ENCODE measurements at regions not wholly inside any gene's neighbourhood (a gene's known extent, or its start where the extent isn't known, plus 50 kb on each side); places are given as distances from the start of the nearest gene placed in this dataset.

DNA sequence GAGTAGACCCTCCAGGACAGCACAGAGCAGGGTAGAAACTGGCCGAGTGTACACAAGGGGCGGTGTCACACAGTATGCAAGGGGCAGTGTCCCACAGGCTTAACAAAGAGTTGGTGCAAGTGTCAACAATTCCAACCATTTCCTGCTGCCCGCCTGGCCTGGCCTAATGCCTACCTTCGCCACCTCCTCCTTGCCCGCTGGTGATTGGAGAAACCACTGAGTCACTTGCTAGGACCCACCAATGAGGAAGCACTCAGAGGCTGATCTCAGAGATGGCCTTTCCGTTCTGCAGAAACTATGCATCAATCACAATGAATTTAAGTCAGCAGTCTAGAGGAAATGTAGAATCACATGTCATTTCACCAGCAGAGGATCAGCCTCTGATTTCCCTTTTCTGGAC, 263.3 kb upstream of the PKDCC start:
- Histone ChIP-seq H3K4me3 (ENCODE audit: low read length) (no peak overlapping the region), H3K27me3 (replicated peaks; ENCODE audit: insufficient read depth, low read length) (no peaks in the 10 kb centered on the region), H3K9ac (ENCODE audit: low read length) (no peak overlapping the region), H4K20me1 (ENCODE audit: insufficient read depth, low read length) (no peaks in the 10 kb centered on the region), H3K9me2 (replicated peaks; ENCODE audit: insufficient read depth, low read length) (no peaks in the 10 kb centered on the region), H3K36me3 (replicated peaks; ENCODE audit: insufficient read depth, low read length) (no peaks in the 10 kb centered on the region), H3K4me1 (ENCODE audit: low read length) (no peaks in the 10 kb centered on the region), H3F3A (ENCODE audit: insufficient read depth, low read length) (no peaks in the 10 kb centered on the region), H3K79me2 (ENCODE audit: low read length) (no peaks in the 10 kb centered on the region), H2AFZ (ENCODE audit: low read length) (no peak overlapping the region), H3K4me2 (ENCODE audit: low read depth, low read length) (no peak overlapping the region), H3K27ac (ENCODE audit: low read length) (no peak overlapping the region), H3K9me3 (replicated peaks; ENCODE audit: insufficient read depth, low read length) (no peaks in the 10 kb centered on the region)
- DNase-seq: no peak
- TF ChIP-seq EZH2phosphoT487 (IDR thresholded peaks at IDR 0.05; ENCODE audit: low read length) (no peak), EZH2 (optimal IDR thresholded peaks at IDR 0.05; ENCODE audit: low read depth, low read length) (no peak), CTCF (IDR thresholded peaks at IDR 0.05; ENCODE audit: low read length) (no peak)

DNA sequence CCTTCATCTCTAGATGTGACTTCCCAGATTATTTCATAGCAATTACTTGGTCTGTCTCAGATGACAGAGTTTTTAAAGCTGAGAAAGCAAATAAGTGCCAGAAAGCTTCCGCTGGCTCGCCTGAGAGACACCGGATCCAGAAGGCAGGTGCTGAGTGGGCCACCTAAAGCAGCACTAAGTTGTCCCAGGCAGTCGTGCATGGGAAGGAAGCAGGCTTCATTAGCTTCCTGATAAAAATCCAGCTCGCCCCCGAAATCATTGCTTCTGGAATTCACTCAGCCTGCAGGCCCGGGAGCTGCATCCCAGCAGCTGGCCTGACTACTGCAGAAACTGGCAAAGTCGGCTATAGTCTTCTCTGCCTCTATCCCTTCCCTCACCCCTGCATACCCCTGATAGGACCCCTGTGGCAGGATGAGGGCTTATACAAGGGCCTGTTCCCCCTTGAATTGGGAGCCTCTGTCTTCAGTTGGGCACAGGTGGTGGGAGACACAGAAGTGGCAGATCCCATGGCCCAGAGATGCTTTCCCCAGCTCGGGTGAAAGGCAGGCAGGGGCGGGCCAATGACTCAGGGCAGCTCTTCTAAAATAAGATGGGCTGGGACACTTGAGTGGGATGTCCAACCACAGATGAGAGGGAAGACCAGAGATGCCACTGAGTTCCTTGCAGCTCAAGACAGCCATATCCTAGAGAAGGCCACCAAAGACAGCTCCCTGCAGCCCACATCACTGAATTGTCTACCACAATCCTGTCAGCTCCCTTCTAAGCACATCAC, 262.4 kb upstream of the PKDCC start:
- Histone ChIP-seq H3K9me2 (replicated peaks; ENCODE audit: insufficient read depth, low read length) (no peaks in the 10 kb centered on the region), H2AFZ (ENCODE audit: low read length) (no peak overlapping the region), H3K27me3 (replicated peaks; ENCODE audit: insufficient read depth, low read length) (no peaks in the 10 kb centered on the region), H3K4me1 (ENCODE audit: low read length) (no peaks in the 10 kb centered on the region), H3K36me3 (replicated peaks; ENCODE audit: insufficient read depth, low read length) (no peaks in the 10 kb centered on the region), H3K9me3 (replicated peaks; ENCODE audit: insufficient read depth, low read length) (no peaks in the 10 kb centered on the region), H3F3A (ENCODE audit: insufficient read depth, low read length) (no peaks in the 10 kb centered on the region), H3K4me3 (ENCODE audit: low read length) (no peak overlapping the region), H3K27ac (ENCODE audit: low read length) (no peak overlapping the region), H3K79me2 (ENCODE audit: low read length) (no peaks in the 10 kb centered on the region), H4K20me1 (ENCODE audit: insufficient read depth, low read length) (no peaks in the 10 kb centered on the region), H3K9ac (ENCODE audit: low read length) (no peak overlapping the region), H3K4me2 (ENCODE audit: low read depth, low read length) (no peak overlapping the region)
- DNase-seq: no peak
- TF ChIP-seq EZH2phosphoT487 (IDR thresholded peaks at IDR 0.05; ENCODE audit: low read length) (no peak), EZH2 (optimal IDR thresholded peaks at IDR 0.05; ENCODE audit: low read depth, low read length) (no peak), CTCF (IDR thresholded peaks at IDR 0.05; ENCODE audit: low read length) (no peak)

GRCh38 chr2:41791523-41791922, 256.3 kb upstream of the PKDCC start:
- Histone ChIP-seq H3K79me2 (ENCODE audit: low read length) (no peaks in the 10 kb centered on the region), H3K36me3 (replicated peaks; ENCODE audit: insufficient read depth, low read length) (no peaks in the 10 kb centered on the region), H3K9me3 (replicated peaks; ENCODE audit: insufficient read depth, low read length) (no peaks in the 10 kb centered on the region), H3K4me1 (ENCODE audit: low read length) (no peaks in the 10 kb centered on the region), H3K9me2 (replicated peaks; ENCODE audit: insufficient read depth, low read length) (no peaks in the 10 kb centered on the region), H4K20me1 (ENCODE audit: insufficient read depth, low read length) (no peaks in the 10 kb centered on the region), H2AFZ (ENCODE audit: low read length) (no peak overlapping the region), H3K9ac (ENCODE audit: low read length) (no peak overlapping the region), H3K27me3 (replicated peaks; ENCODE audit: insufficient read depth, low read length) (no peaks in the 10 kb centered on the region), H3F3A (ENCODE audit: insufficient read depth, low read length) (no peaks in the 10 kb centered on the region), H3K27ac (ENCODE audit: low read length) (no peak overlapping the region), H3K4me3 (ENCODE audit: low read length) (no peak overlapping the region), H3K4me2 (ENCODE audit: low read depth, low read length) (no peak overlapping the region)
- TF ChIP-seq EZH2 (optimal IDR thresholded peaks at IDR 0.05; ENCODE audit: low read depth, low read length) (no peak), CTCF (IDR thresholded peaks at IDR 0.05; ENCODE audit: low read length) (no peak), EZH2phosphoT487 (IDR thresholded peaks at IDR 0.05; ENCODE audit: low read length) (no peak)
- peak; percentile 72 for DNase-seq

Data from MM.1S (cell line).